ENCODE measurements at regions not wholly inside any gene's neighbourhood (a gene's known extent, or its start where the extent isn't known, plus 50 kb on each side); places are given as distances from the start of the nearest gene placed in this dataset.
"Not testable (repeated sequence)": the region's sequence is repeated elsewhere in the genome, so short reads cannot be mapped to it uniquely, and the experiment has no call there.

DNA sequence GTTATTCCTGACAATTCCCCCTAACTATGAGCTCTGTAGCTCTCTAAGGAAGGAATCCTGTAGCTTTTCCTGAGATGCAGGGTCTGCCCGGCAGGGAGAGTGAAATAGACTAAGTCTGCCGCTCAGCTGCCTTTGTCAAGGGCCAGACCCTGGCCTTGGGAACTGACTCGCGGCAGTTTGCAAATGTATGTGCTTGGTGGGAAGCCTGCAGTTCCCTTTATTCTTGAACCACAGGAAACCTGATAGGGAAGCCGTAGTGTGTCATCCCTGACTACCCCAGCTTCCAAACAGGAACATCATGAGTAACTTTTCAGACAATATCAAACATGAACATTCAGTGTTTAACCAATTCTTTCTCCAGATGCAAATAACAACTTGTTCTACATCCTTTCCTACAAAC is 78.7 kb upstream of the IFNGR1 start:
- FAIRE-seq (no peak), DNase-seq (ENCODE audit: low read depth) (peak; percentile 9)
- Mint-ChIP-seq H3K27ac (ENCODE audit: unreplicated experiment) (peak overlapping the region; percentile 79), H3K9me3 (ENCODE audit: unreplicated experiment) (no peaks in the 10 kb centered on the region), H3K4me1 (ENCODE audit: low read depth, unreplicated experiment) (peaks cover 15% of the 10 kb centered on the region), H3K27me3 (ENCODE audit: low read depth, unreplicated experiment) (no peaks in the 10 kb centered on the region), H3K36me3 (ENCODE audit: low read depth, unreplicated experiment) (no peaks in the 10 kb centered on the region), H3K4me3 (ENCODE audit: unreplicated experiment) (no peak overlapping the region)
- H4K20me1 ChIP-seq (ENCODE audit: insufficient read depth, low read length), result no peaks in the 10 kb centered on the region
- H3K9me3 ChIP-seq (ENCODE audit: insufficient read depth, low read depth, low read length), result no peaks in the 10 kb centered on the region
- H3K79me2 ChIP-seq (ENCODE audit: insufficient read depth, low read length), result no peaks in the 10 kb centered on the region
- TF ChIP-seq, protein P1, sequence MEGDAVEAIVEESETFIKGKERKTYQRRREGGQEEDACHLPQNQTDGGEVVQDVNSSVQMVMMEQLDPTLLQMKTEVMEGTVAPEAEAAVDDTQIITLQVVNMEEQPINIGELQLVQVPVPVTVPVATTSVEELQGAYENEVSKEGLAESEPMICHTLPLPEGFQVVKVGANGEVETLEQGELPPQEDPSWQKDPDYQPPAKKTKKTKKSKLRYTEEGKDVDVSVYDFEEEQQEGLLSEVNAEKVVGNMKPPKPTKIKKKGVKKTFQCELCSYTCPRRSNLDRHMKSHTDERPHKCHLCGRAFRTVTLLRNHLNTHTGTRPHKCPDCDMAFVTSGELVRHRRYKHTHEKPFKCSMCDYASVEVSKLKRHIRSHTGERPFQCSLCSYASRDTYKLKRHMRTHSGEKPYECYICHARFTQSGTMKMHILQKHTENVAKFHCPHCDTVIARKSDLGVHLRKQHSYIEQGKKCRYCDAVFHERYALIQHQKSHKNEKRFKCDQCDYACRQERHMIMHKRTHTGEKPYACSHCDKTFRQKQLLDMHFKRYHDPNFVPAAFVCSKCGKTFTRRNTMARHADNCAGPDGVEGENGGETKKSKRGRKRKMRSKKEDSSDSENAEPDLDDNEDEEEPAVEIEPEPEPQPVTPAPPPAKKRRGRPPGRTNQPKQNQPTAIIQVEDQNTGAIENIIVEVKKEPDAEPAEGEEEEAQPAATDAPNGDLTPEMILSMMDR (IDR thresholded peaks at IDR 0.05; ENCODE audit: insufficient read depth, low read depth, low read length), result no peak
- no peak for TF ChIP-seq EZH2 (IDR thresholded peaks at IDR 0.05; ENCODE audit: insufficient read depth, low read length)
- H2AFZ ChIP-seq (ENCODE audit: low read depth, low read length), result peak overlapping the region; percentile 6
- no peaks in the 10 kb centered on the region for H3K4me1 ChIP-seq (ENCODE audit: insufficient read depth, low read length)
- H3K27me3 ChIP-seq (ENCODE audit: insufficient read depth, low read length), result no peaks in the 10 kb centered on the region
- H3K4me3 ChIP-seq (ENCODE audit: insufficient read depth, low read depth, low read length), result no peak overlapping the region
- no peak overlapping the region for H3K27ac ChIP-seq (ENCODE audit: low read depth, low read length)
- H3K4me2 ChIP-seq (ENCODE audit: low read length), result no peak overlapping the region
- no peak overlapping the region for H3K9ac ChIP-seq (ENCODE audit: low read length)
- no peaks in the 10 kb centered on the region for H3K36me3 ChIP-seq (ENCODE audit: insufficient read depth, low read length)

DNA sequence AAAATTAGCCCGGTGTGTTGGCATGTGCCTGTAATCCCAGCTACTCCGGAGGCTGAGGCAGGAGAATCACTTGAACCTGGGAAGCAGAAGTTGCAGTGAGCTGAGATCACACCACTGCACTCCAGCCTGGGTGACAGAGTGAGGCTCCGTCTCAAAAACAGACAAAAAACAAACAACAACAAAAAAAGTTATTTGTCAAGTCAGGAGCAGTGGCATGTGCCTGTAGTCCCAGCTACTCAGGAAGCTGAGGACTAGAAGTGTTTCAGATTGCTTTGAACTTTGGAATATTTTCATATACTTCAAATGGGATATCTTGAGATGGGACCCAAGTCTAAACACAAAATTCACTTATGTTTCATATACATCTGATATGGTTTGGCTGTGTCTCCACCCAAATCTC is 73.1 kb upstream of the IFNGR1 start:
- not testable (repeated sequence) for H3K27me3 Mint-ChIP-seq (ENCODE audit: low read depth, unreplicated experiment); H3K4me3 Mint-ChIP-seq (ENCODE audit: unreplicated experiment)

DNA sequence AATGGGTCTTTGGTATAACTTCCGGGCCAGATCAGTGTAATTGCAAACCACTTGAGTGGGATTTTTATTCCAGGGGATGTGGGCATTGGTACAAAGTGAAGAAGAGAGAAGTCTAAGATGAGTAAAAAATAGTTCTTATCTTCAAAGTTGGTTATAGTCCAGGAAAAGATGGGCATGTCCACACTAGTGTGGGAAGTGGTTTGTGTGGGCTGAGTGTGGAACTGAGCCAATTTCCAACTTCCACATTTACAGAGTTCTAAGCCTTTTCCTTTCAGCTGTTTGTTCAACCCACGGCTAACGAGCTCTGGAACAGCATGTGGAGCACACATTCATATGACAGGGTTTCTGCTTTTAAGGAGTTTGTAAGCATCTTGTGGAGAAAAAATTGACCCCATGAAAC is 72.3 kb upstream of the IFNGR1 start:
- DNase-seq (ENCODE audit: low read depth) (peak; percentile 37), FAIRE-seq (no peak)
- no peak for TF ChIP-seq EZH2 (IDR thresholded peaks at IDR 0.05; ENCODE audit: insufficient read depth, low read length)
- H3K9me3 ChIP-seq (ENCODE audit: insufficient read depth, low read depth, low read length), result no peaks in the 10 kb centered on the region
- no peaks in the 10 kb centered on the region for H3K27me3 ChIP-seq (ENCODE audit: insufficient read depth, low read length)
- H3K9ac ChIP-seq (ENCODE audit: low read length), result no peak overlapping the region
- no peaks in the 10 kb centered on the region for H3K79me2 ChIP-seq (ENCODE audit: insufficient read depth, low read length)
- H2AFZ ChIP-seq (ENCODE audit: low read depth, low read length), result no peak overlapping the region
- H3K4me3 Mint-ChIP-seq (ENCODE audit: unreplicated experiment), result no peak overlapping the region
- no peaks in the 10 kb centered on the region for H3K36me3 ChIP-seq (ENCODE audit: insufficient read depth, low read length)
- no peak overlapping the region for H3K4me3 ChIP-seq (ENCODE audit: insufficient read depth, low read depth, low read length)
- H3K27me3 Mint-ChIP-seq (ENCODE audit: low read depth, unreplicated experiment), result no peaks in the 10 kb centered on the region
- H3K4me2 ChIP-seq (ENCODE audit: low read length), result no peak overlapping the region
- no peak overlapping the region for H3K27ac ChIP-seq (ENCODE audit: low read depth, low read length)
- H3K36me3 Mint-ChIP-seq (ENCODE audit: low read depth, unreplicated experiment), result no peaks in the 10 kb centered on the region
- H4K20me1 ChIP-seq (ENCODE audit: insufficient read depth, low read length), result no peaks in the 10 kb centered on the region
- peaks cover 2% of the 10 kb centered on the region for H3K9me3 Mint-ChIP-seq (ENCODE audit: unreplicated experiment)
- peaks cover 2% of the 10 kb centered on the region for H3K4me1 Mint-ChIP-seq (ENCODE audit: low read depth, unreplicated experiment)
- no peaks in the 10 kb centered on the region for H3K4me1 ChIP-seq (ENCODE audit: insufficient read depth, low read length)
- H3K27ac Mint-ChIP-seq (ENCODE audit: unreplicated experiment), result no peak overlapping the region

More for the DNA sequence above, 73.1 kb upstream of the IFNGR1 start:
- not testable (repeated sequence) for H3K27ac Mint-ChIP-seq (ENCODE audit: unreplicated experiment); H3K27ac ChIP-seq (ENCODE audit: low read depth, low read length); H3K36me3 Mint-ChIP-seq (ENCODE audit: low read depth, unreplicated experiment); H3K9me3 ChIP-seq (ENCODE audit: insufficient read depth, low read depth, low read length); H2AFZ ChIP-seq (ENCODE audit: low read depth, low read length); H3K36me3 ChIP-seq (ENCODE audit: insufficient read depth, low read length); DNase-seq (ENCODE audit: low read depth); H3K9me3 Mint-ChIP-seq (ENCODE audit: unreplicated experiment); H3K27me3 ChIP-seq (ENCODE audit: insufficient read depth, low read length); H3K4me3 ChIP-seq (ENCODE audit: insufficient read depth, low read depth, low read length); H3K79me2 ChIP-seq (ENCODE audit: insufficient read depth, low read length); FAIRE-seq; H3K4me1 Mint-ChIP-seq (ENCODE audit: low read depth, unreplicated experiment); H3K4me2 ChIP-seq (ENCODE audit: low read length); H3K4me1 ChIP-seq (ENCODE audit: insufficient read depth, low read length); H4K20me1 ChIP-seq (ENCODE audit: insufficient read depth, low read length); H3K9ac ChIP-seq (ENCODE audit: low read length)
